HG03432 (cell line): ENCODE measurements at regions not wholly inside any gene's neighbourhood (a gene's known extent, or its start where the extent isn't known, plus 50 kb on each side); places are given as distances from the start of the nearest gene placed in this dataset.

ENCODE experiments used
- ATAC-seq: cut with Tn5 transposase; IDR thresholded peaks from one replicate; pipeline ENCODE4 v1.9.1; 2021; ENCODE audit warnings: mild to moderate bottlenecking, moderate library complexity; ENCODE audit not compliant: unreplicated experiment

- ATAC-seq = no peak
Measured at GRCh38 chr13:48839171-48839570, 136.5 kb upstream of the FNDC3A start.

- no peak for ATAC-seq
Measured at GRCh38 chr13:48840366-48840765, 135.3 kb upstream of the FNDC3A start.

DNA sequence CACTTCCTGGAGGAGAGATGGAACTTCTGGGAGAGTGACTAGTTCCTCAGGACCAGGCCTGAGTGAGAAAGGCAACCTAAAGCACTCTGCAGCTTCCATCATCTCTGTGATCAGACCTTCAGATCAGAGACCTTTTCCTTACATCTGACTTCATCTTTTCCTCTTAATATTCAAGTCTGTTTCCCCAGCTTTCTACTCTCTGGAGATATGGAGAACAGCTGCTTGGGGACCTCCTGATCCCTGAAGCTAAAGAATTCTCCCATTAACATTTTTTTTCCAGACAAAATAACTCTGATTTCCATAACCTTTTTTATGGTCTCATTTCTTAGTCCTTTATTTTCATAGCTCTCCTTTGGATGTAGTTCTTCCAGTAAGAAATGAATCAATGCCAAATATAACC, 133.4 kb upstream of the FNDC3A start:
- ATAC-seq = no peak

DNA sequence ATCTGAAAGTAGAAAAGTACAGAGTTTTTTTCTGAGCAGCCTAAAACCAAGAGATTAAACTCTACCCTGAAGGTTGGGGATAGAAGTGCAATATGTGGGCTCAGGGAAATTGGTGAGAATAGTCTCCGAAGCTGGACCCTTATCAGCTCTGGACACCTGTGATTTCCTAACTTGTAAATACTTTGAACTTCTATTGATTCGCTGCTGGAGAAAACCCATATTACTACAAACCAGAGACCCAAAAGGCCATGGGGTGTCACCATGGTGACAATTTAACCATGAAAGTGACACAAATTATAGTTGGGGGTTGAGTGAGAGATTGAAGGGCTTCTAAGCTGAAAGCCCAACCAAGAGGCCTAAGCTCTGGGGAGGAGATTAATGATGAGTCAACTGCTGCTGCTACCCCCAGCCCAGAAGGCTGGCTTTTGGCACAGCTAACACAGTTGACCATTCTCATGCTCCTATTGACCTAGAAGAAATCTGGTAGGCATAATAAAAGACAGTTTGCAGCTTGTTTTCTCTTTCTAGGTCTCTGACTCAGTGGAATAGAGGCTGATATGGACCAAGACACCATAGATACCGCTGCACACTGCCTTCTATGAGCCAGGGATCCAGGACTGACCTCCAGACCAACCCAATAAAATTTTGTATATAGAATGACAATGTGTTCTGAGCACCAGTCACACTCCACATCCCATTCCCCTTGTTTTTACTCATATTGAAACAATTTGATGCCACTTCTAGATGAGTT, 131.9 kb upstream of the FNDC3A start:
- no peak for ATAC-seq

DNA sequence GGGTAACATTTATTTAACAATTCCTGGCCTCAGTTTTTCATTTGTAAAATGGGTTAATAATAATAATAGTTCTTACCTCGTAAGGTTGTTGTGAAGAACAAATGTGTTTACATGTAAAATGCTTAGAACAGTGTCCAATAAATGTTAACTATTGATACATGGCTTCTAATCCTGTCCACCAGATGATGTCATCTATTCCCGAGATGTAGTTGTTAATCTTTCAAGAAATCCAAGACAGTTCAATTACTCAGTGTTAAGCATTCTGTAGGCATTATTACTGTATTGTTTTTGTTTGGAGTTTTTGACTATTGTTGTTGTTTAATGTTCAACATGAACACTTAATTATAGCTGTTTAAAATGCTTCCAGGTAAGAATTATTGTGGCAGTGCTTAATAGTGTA, 131.0 kb upstream of the FNDC3A start:
- ATAC-seq = no peak

DNA sequence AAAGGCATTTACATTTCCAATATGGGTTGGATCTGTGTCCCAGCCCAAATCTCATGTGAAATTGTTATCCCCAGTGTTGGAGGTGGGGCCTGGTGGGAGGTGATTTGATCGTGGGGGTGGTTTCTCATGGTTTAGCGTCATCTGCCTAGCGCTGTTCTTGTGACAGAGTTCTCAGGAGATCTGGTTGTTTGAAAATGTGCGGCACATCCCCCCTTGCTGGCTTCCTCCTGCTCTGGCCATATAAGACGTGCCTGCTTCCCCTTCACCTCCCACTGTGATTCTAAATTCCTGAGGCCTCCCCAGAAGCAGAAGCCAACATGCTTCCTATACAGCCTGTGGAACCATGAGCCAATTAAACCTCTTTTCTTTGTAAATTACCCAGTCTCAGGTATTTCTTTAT, 126.2 kb upstream of the FNDC3A start:
- ATAC-seq = no peak

DNA sequence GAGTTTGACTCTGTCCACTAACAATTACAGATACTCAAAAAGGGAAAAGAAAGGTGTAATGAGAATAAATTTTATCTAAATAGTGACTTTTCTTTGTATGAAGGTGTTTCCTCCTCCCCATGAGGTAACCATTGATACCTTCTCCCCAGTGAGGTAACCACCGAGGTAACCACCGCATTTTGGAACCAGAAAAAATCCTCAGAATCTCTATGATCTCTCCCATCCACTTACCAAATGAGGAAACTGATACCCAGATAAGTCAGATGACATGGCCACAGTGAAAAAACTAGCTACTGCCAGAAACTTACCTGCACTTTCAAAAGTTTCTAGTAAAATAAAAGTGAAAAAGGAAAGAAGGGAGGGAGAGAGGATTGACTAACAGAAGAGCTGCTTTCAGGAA, 124.0 kb upstream of the FNDC3A start:
- ATAC-seq = no peak

DNA sequence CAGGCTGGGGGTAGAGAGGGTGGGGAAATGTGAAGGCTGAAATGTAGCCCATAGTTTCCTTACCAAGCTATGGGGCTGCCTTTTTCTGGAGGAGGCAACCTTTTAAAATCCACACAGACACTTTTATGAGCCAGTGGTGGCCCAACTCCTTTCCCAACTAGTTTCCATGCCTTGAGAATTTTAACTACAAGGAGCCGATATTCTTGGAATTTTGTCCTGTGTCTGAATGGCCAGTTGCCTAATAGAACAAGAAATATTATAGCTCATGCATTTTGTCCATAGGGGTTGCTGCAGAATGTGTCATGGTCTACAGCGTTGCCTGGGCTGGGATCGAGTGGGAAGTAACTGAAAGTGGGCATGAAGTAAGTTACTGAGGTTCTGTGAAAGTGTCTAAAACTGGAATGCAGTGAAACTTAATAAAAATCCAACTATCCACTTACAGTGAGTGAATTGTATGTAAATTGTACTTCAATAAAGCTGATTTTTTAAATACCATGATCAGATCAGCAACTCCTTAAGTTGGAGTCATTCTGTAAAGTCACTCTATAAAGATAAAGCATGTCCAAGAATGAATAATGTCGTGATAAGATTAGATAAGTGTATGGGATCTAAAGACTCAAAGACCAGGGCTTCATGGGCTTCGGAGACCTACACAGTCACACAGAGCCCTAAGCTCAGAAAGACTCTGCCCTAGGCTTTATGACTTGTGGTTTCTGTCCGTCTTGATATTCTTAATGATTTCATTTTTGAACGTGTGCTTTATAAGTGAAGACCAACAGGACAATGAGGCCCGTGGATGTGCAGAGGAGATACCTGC, 122.6 kb upstream of the FNDC3A start:
- no peak for ATAC-seq

DNA sequence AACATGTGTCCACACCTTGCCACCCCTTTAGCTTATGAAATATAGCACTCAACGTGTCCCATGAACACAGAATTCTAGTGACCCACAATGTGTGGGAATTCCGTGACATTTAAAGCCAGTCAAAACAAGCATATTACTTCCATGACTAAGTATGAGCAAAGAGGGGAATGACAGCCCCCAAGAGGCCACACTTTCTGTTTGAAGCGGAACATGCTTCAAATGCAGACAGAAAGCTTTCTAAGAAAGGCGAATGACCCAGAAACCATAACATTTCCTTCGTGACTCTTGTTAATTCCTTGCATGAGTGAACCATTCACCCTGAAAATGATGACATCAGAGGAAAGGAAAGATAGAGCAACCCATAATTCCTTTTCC, 122.0 kb upstream of the FNDC3A start:
- no peak for ATAC-seq

- ATAC-seq = no peak
Measured at GRCh38 chr13:48857576-48857975, 118.1 kb upstream of the FNDC3A start.

GRCh38 chr13:48858122-48858902, 117.4 kb upstream of the FNDC3A start:
- no peak for ATAC-seq

DNA sequence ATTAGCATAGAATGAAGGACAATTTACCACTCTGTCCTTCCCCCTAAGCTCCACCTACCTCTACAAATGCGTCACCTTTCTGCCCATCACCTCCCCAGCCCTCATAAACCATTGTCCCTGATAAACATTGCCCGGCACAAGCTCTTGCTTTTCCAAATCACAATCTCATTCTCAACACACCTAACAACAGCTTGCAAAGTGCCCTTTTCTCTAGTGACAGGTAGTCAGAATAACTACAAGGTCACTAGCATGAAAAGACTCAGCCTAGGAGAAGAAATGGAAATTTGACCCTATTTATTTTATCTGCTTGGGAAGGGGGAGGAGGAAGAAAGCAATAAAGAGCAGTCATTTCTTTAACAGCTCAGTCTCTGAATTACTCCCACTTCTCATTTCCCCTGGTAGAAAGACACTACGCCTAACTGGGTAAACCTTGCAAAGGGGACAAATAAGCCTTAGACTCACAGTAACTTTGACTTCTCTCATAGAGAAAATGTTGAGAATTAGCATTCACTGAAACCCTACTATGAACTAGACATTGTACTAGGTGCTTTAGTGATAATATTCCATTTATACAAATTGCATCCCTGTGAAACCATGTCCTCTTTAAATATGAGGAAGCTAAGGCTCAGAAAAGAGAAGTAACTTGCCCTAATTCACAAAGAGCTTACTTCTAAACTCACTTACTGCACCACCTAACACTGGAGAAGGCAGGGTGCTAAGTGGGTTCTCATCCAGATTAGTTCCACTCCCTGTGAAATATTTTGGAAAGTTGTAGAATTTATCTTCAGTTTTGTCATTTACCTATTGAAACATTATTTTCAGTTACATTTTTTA, 116.2 kb upstream of the FNDC3A start:
- no peak for ATAC-seq

- no peak for ATAC-seq
Measured at GRCh38 chr13:48860364-48860763, 115.3 kb upstream of the FNDC3A start.

GRCh38 chr13:48862572-48862971, 113.1 kb upstream of the FNDC3A start:
- no peak for ATAC-seq

GRCh38 chr13:48864100-48864499, 111.6 kb upstream of the FNDC3A start:
- no peak for ATAC-seq

- no peak for ATAC-seq
Measured at GRCh38 chr13:48866249-48866648, 109.5 kb upstream of the FNDC3A start.

DNA sequence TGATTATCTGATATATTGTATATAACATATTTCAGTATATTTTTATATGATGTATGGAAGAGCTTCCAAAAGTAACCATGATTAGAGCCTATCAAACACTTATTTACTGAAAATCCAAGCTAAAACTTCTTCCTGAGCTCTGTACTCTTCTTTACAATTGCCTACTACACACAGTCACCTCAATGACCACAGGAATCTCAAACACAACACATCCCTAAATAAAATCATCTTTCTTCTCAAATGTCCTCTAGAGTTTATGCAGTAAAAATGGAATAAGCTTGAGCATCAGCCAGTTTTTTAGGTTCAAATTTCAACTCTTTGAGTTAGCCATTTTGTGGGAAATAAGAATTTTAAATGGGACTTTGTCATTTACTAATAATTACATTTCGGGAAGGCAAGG, 102.6 kb upstream of the FNDC3A start:
- no peak for ATAC-seq

GRCh38 chr13:48873587-48873986, 102.1 kb upstream of the FNDC3A start:
- ATAC-seq = no peak

DNA sequence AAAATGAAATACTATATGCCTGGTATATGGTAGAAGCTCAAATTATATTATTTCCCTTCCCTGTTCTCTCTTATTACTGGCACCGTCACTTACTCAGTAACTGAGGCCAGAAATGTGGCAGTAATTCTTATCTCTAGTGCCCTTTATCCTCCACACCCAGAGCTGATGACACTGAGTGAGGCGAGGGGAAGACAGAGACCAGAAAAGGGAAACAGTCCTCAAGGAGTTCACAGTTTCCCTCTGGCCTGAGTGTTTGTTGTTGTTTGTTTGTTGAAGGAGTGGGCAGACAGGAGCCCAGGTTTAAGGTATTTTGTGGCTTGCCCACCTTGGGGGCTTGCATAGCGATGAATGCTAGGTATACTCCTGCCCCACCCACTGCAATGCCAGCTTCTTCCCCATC, 101.5 kb upstream of the FNDC3A start:
- ATAC-seq = no peak

- no peak for ATAC-seq
Measured at GRCh38 chr13:48875047-48875446, 100.7 kb upstream of the FNDC3A start.

DNA sequence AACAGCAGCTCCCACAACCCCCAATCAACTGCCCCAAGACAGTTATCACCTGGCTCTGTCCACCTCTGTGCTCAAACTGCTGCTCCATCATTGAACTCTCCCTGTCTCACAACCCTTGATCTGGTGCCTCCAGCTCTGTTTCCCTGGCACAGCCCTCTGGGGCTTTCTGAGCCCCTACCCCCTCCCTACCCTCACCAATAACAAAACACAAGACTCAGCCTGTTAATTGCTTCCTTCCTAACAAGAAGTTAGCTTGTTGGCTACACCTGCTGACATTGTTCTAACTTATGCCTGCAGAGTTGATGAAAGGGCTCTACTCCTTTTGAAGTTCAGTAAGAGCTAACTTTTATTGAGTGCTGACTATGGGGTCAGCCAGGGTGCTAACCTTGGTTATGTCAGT, 99.4 kb upstream of the FNDC3A start:
- no peak for ATAC-seq
